Kidney (tissue), 13 donors: ENCODE measurements at regions not wholly inside any gene's neighbourhood (a gene's known extent, or its start where the extent isn't known, plus 50 kb on each side); places are given as distances from the start of the nearest gene placed in this dataset.

Experiments used
- DNase-seq, 5 donors: peaks; one replicate each; pipeline ENCODE4 v3.0.0-alpha.2; 2013 to 2020
- FAIRE-seq: peaks from 2 replicates; lab custom pipeline; 2012; peaks lifted over from hg19 to GRCh38; lab: Jason Lieb, UNC
- H3K27ac ChIP-seq, 2 donors: one replicate each; pipeline ENCODE4 v1.7.0; 2013; ENCODE audit warnings: low read depth in 2 of 2, low read length in 2 of 2, inconsistent platforms in 1 of 2
- H3K27me3 ChIP-seq: one replicate; pipeline ENCODE4 v1.7.1; 2013; ENCODE audit warnings: low read length, inconsistent platforms; ENCODE audit not compliant: control insufficient read depth, insufficient read depth
- H3K36me3 ChIP-seq, 3 donors: one replicate each; pipeline versions ENCODE4 v1.7.0 to v1.7.1; 2013; ENCODE audit warnings: low read length in 3 of 3, control low read depth in 1 of 3, inconsistent platforms in 1 of 3; ENCODE audit not compliant: insufficient read depth in 3 of 3, control insufficient read depth in 2 of 3
- H3K4me1 ChIP-seq, 3 donors: one replicate each; pipeline versions ENCODE4 v1.7.0 to v1.7.1; 2013; ENCODE audit warnings: low read length in 3 of 3, inconsistent platforms in 1 of 3, low read depth in 1 of 3; ENCODE audit not compliant: control insufficient read depth in 2 of 3, insufficient read depth in 2 of 3
- H3K4me3 ChIP-seq, 3 donors: one replicate each; pipeline versions ENCODE4 v1.7.0 to v1.8.1; 2013; ENCODE audit warnings: low read length in 3 of 3, control low read depth in 1 of 3, inconsistent platforms in 1 of 3
- H3K9ac ChIP-seq, 3 donors: one replicate each; pipeline versions ENCODE4 v1.7.0 to v1.7.1; 2013; ENCODE audit warnings: low read length in 3 of 3, control low read depth in 1 of 3, inconsistent platforms in 1 of 3
- H3K9me3 ChIP-seq, 3 donors: one replicate each; pipeline versions ENCODE4 v1.7.0 to v1.7.1; 2013; ENCODE audit warnings: low read length in 3 of 3, control low read depth in 1 of 3, inconsistent platforms in 1 of 3; ENCODE audit not compliant: control insufficient read depth in 2 of 3, insufficient read depth in 1 of 3
- CTCF ChIP-seq: IDR thresholded peaks from 3 replicates; pipeline ENCODE4 v1.5.1; 2012; ENCODE audit warnings: mild to moderate bottlenecking, moderate library complexity, borderline replicate concordance; ENCODE audit not compliant: insufficient read depth; ENCODE audit errors: extremely low read depth
- intact Hi-C: fragments of 100-400 bp; cut with DNase I; formaldehyde crosslinking; loops from one replicate; pipeline ENCODE4 v1.11.1; 2022
- donor health status: control.
- donor health status: control.
- donor health status: control.
- donor health status: control.
- donor health status: control.
- donor health status: DM: yes; HTN: yes; CAD: no.
- donor health status: Normal renal cell carcinoma (clear cell type).

- no peak for DNase-seq
- no peak for FAIRE-seq
- Histone ChIP-seq H3K4me3 (no peak overlapping the region), H3K36me3 (no peaks in the 10 kb centered on the region), H3K4me1 (no peaks in the 10 kb centered on the region), H3K9ac (no peak overlapping the region), H3K27ac (no peak overlapping the region), H3K9me3 (no peaks in the 10 kb centered on the region), H3K27me3 (no peaks in the 10 kb centered on the region)
- intact Hi-C loops, result no loop called here
- TF ChIP-seq CTCF, result no peak
Observed at GRCh38 chr20:20808016-20808415, 95.6 kb upstream of the RALGAPA2 start.

DNA sequence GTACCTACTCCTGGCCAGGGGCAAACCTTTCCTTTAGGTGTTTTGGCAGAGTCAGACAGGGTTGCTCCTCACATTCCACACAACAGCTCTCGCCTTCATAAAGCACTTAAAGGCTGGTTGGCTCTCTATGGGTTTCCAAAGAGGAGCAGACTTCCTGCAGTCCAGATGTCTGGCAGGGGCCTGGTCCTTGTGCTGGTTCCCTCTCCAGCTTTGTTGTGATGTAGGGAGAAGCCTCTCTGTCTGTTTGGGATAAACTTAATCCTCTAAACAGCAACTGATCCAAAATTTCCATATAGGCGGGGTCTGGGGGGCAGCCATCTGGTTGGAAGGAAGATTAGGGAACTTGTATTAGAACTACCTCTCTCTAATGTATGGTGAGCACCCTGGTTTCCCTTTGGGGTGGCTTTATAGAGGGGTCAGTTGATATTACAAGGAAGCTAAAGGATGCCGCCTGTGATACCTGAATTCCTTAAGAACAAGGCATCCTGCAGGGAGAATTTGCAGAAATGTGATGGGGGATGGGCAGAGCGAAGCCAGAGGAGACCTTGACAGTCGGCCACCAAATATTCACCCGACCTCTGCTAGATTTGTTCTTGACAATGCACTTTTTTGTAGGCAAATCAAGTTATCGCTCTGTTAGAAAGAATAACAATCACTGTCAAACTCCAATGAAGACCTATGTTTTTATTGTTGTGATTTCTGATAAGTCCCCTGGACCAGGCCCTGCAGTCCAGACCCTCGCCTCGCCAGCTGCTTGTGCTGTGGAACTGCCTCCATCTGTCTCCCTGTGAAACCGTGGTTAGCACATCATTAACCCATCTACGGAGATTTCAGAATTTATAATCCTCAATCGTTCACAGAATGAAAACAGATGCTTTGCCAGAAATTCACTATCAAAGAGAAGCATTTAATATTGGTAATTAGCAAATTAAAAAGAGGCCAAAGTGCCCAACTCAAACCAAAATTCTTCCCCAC, 94.0 kb upstream of the RALGAPA2 start:
- no peak for TF ChIP-seq CTCF

DNA sequence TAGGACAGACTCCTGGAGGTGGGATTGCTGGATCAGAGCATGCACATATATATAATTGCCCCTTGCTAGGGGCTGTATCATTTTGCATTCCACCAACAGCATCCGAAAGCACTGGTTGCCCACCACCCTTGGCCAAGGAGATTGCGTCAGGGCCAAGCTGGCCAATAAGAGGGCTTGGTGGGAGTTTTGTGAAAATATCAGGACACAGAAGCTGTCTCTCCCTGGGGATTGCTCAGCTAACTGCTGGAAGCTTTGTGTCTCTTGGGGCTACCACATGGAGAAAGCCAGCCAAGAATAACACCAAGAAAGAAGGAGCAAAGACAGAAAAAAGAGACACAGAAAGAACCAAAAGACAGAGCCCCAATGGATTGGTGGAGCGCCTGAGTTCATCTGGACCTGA, 90.6 kb upstream of the RALGAPA2 start:
- TF ChIP-seq CTCF, result no peak
- Histone ChIP-seq H3K9ac (no peak overlapping the region), H3K4me1 (no peaks in the 10 kb centered on the region), H3K27ac (no peak overlapping the region), H3K36me3 (no peaks in the 10 kb centered on the region), H3K4me3 (no peak overlapping the region), H3K9me3 (no peaks in the 10 kb centered on the region), H3K27me3 (no peaks in the 10 kb centered on the region)
- DNase-seq, result no peak
- intact Hi-C loops, result no loop called here
- FAIRE-seq, result no peak

More for the DNA sequence above, 94.0 kb upstream of the RALGAPA2 start:
- Histone ChIP-seq H3K9ac (no peak overlapping the region), H3K36me3 (no peaks in the 10 kb centered on the region), H3K9me3 (no peaks in the 10 kb centered on the region), H3K4me3 (no peak overlapping the region), H3K27ac (no peak overlapping the region), H3K27me3 (no peaks in the 10 kb centered on the region), H3K4me1 (no peaks in the 10 kb centered on the region)
- FAIRE-seq, result no peak
- intact Hi-C loops, result no loop called here
- no peak for DNase-seq
